ENCODE measurements at regions not wholly inside any gene's neighbourhood (a gene's known extent, or its start where the extent isn't known, plus 50 kb on each side); places are given as distances from the start of the nearest gene placed in this dataset.
"Not testable (repeated sequence)": the region's sequence is repeated elsewhere in the genome, so short reads cannot be mapped to it uniquely, and the experiment has no call there.

- DNase-seq (ENCODE audit: low read depth) = no peak
Measured at GRCh38 chr10:9399275-9399983, 1344.9 kb downstream of the GATA3 start.

- DNase-seq (ENCODE audit: low read depth) = not testable (repeated sequence)
Measured at GRCh38 chr10:9402067-9402466, 1347.6 kb downstream of the GATA3 start.

- DNase-seq (ENCODE audit: low read depth) = not testable (repeated sequence)
Measured at GRCh38 chr10:9402507-9403195, 1348.2 kb downstream of the GATA3 start.

GRCh38 chr10:9407201-9407600 is 1352.7 kb downstream of the GATA3 start:
- DNase-seq (ENCODE audit: low read depth) = not testable (repeated sequence)

- no peak for DNase-seq (ENCODE audit: low read depth)
Measured at GRCh38 chr10:9416331-9416730, 1361.8 kb downstream of the GATA3 start.

- DNase-seq (ENCODE audit: low read depth) = no peak
Measured at GRCh38 chr10:9419757-9420156, 1365.3 kb downstream of the GATA3 start.

GRCh38 chr10:9427209-9427608 is 1372.7 kb downstream of the GATA3 start:
- no peak for DNase-seq (ENCODE audit: low read depth)

GRCh38 chr10:9437131-9437530 is 1382.6 kb downstream of the GATA3 start:
- DNase-seq (ENCODE audit: low read depth) = no peak

GRCh38 chr10:9443758-9444157 is 1389.3 kb downstream of the GATA3 start:
- DNase-seq (ENCODE audit: low read depth) = no peak

GRCh38 chr10:9449530-9449929 is 1395.0 kb downstream of the GATA3 start:
- no peak for DNase-seq (ENCODE audit: low read depth)

- DNase-seq (ENCODE audit: low read depth) = no peak
Measured at GRCh38 chr10:9450801-9451200, 1396.3 kb downstream of the GATA3 start.

GRCh38 chr10:9451211-9451773 is 1396.8 kb downstream of the GATA3 start:
- no peak for DNase-seq (ENCODE audit: low read depth)

GRCh38 chr10:9452056-9452455 is 1397.6 kb downstream of the GATA3 start:
- DNase-seq (ENCODE audit: low read depth) = no peak

- not testable (repeated sequence) for DNase-seq (ENCODE audit: low read depth)
Measured at GRCh38 chr10:9453871-9454270, 1399.4 kb downstream of the GATA3 start.

GRCh38 chr10:9469663-9470205 is 1415.2 kb downstream of the GATA3 start:
- DNase-seq (ENCODE audit: low read depth) = no peak

GRCh38 chr10:9470581-9470980 is 1416.1 kb downstream of the GATA3 start:
- DNase-seq (ENCODE audit: low read depth) = no peak

GRCh38 chr10:9501944-9502343 is 1447.5 kb downstream of the GATA3 start:
- DNase-seq (ENCODE audit: low read depth) = no peak

- DNase-seq (ENCODE audit: low read depth) = no peak
Measured at GRCh38 chr10:9504227-9504626, 1449.7 kb downstream of the GATA3 start.

GRCh38 chr10:9505546-9505945 is 1451.1 kb downstream of the GATA3 start:
- no peak for DNase-seq (ENCODE audit: low read depth)

GRCh38 chr10:9508606-9509005 is 1454.1 kb downstream of the GATA3 start:
- no peak for DNase-seq (ENCODE audit: low read depth)

- DNase-seq (ENCODE audit: low read depth) = no peak
Measured at GRCh38 chr10:9510626-9511025, 1456.1 kb downstream of the GATA3 start.

GRCh38 chr10:9515922-9516321 is 1461.4 kb downstream of the GATA3 start:
- no peak for DNase-seq (ENCODE audit: low read depth)

GRCh38 chr10:9535744-9536143 is 1481.3 kb downstream of the GATA3 start:
- DNase-seq (ENCODE audit: low read depth) = no peak

All from stimulated activated CD8-positive, alpha-beta memory T cell treated with anti-CD3 and anti-CD28 coated beads, Interleukin-7, amount 100 ng/mL, for 24 hours (primary cell).